Activated CD8-positive, alpha-beta memory T cell treated with anti-CD3 and anti-CD28 coated beads for 36 hours (primary cell): ENCODE measurements at regions not wholly inside any gene's neighbourhood (a gene's known extent, or its start where the extent isn't known, plus 50 kb on each side); places are given as distances from the start of the nearest gene placed in this dataset.
"Not testable (repeated sequence)": the region's sequence is repeated elsewhere in the genome, so short reads cannot be mapped to it uniquely, and the experiment has no call there.

ENCODE experiments used
- CTCF ChIA-PET: fragments of 350-600 bp; sonication (Branson Sonifier 250); formaldehyde crosslinking; loops from one replicate; lab custom pipeline; 2021; ENCODE audit warnings: antibody characterized with exemption; lab: Charles Lee
- POLR2A ChIA-PET: fragments of 350-600 bp; sonication (Branson Sonifier 250); formaldehyde crosslinking; loops from one replicate; lab custom pipeline; 2021; ENCODE audit warnings: antibody characterized with exemption; lab: Charles Lee

GRCh38 chr22:22768885-22769284, 118.7 kb upstream of the IGLL5 start:
- ChIA-PET POLR2A (no interaction called here), CTCF (interaction anchor here (1.7 to 5.1 kb wide), 3 partner anchors 16 to 19 kb away, joined by 8 to 32 read pairs (median 14); no protein-coding TSS in a partner anchor)

GRCh38 chr22:22769434-22770279, 118.0 kb upstream of the IGLL5 start:
- ChIA-PET POLR2A (no interaction called here), CTCF (interaction anchor here (0.6 to 5.1 kb wide), 12 partner anchors 11 to 187 kb away, joined by 3 to 32 read pairs (median 4); no protein-coding TSS in a partner anchor)

- CTCF ChIA-PET: interaction anchor here (0.6 to 5.1 kb wide), 12 partner anchors 10 to 187 kb away, joined by 3 to 32 read pairs (median 4); no protein-coding TSS in a partner anchor
- POLR2A ChIA-PET: no interaction called here
Observed at GRCh38 chr22:22770280-22770871, 117.2 kb upstream of the IGLL5 start.

GRCh38 chr22:22770881-22771280, 116.7 kb upstream of the IGLL5 start:
- CTCF ChIA-PET: interaction anchor here (1.0 to 5.1 kb wide), 9 partner anchors 16 to 186 kb away, joined by 3 to 32 read pairs (median 4); no protein-coding TSS in a partner anchor
- POLR2A ChIA-PET: no interaction called here

- POLR2A ChIA-PET: no interaction called here
- CTCF ChIA-PET: interaction anchor here (0.9 to 5.1 kb wide), 3 partner anchors 9 to 38 kb away, joined by 3 to 32 read pairs (median 4); no protein-coding TSS in a partner anchor
Observed at GRCh38 chr22:22771696-22772377, 115.8 kb upstream of the IGLL5 start.

- ChIA-PET CTCF (interaction anchor here (0.9 to 5.1 kb wide), 3 partner anchors 8 to 38 kb away, joined by 3 to 32 read pairs (median 4); no protein-coding TSS in a partner anchor), POLR2A (no interaction called here)
Observed at GRCh38 chr22:22772396-22772795, 115.2 kb upstream of the IGLL5 start.

- CTCF ChIA-PET: interaction anchor here (5.1 kb wide), 1 partner anchor 20 kb away, joined by 32 read pairs; no protein-coding TSS in a partner anchor
- POLR2A ChIA-PET: no interaction called here
Observed at GRCh38 chr22:22772883-22773282, 114.7 kb upstream of the IGLL5 start.

- ChIA-PET CTCF (interaction anchor here (5.1 kb wide), 1 partner anchor 20 kb away, joined by 32 read pairs; no protein-coding TSS in a partner anchor), POLR2A (no interaction called here)
Observed at GRCh38 chr22:22773427-22773826, 114.2 kb upstream of the IGLL5 start.

GRCh38 chr22:22773979-22774604, 113.5 kb upstream of the IGLL5 start:
- CTCF ChIA-PET: no interaction called here
- POLR2A ChIA-PET: no interaction called here

- POLR2A ChIA-PET: not testable (repeated sequence)
- CTCF ChIA-PET: interaction anchor here (1.1 kb wide), 2 partner anchors 11 to 21 kb away, joined by 3 to 4 read pairs; no protein-coding TSS in a partner anchor
Observed at GRCh38 chr22:22774762-22775161, 112.9 kb upstream of the IGLL5 start.

- POLR2A ChIA-PET: no interaction called here
- CTCF ChIA-PET: no interaction called here
Observed at GRCh38 chr22:22776121-22776520, 111.5 kb upstream of the IGLL5 start.

- POLR2A ChIA-PET: no interaction called here
- CTCF ChIA-PET: interaction anchor here (0.7 kb wide), 1 partner anchor 9 kb away, joined by 4 read pairs; no protein-coding TSS in a partner anchor
Observed at GRCh38 chr22:22779213-22779612, 108.4 kb upstream of the IGLL5 start.

- ChIA-PET CTCF (no interaction called here), POLR2A (no interaction called here)
Observed at GRCh38 chr22:22783575-22783974, 104.0 kb upstream of the IGLL5 start.

GRCh38 chr22:22784249-22785039, 103.2 kb upstream of the IGLL5 start:
- CTCF ChIA-PET: interaction anchor here (4.6 kb wide), 1 partner anchor 14 kb away, joined by 14 read pairs; no protein-coding TSS in a partner anchor

GRCh38 chr22:22785316-22786065, 102.1 kb upstream of the IGLL5 start:
- POLR2A ChIA-PET: no interaction called here
- CTCF ChIA-PET: interaction anchor here (1.0 to 4.6 kb wide), 4 partner anchors 10 to 24 kb away, joined by 4 to 14 read pairs (median 6); no protein-coding TSS in a partner anchor

More at GRCh38 chr22:22784249-22785039, 103.2 kb upstream of the IGLL5 start:
- POLR2A ChIA-PET: no interaction called here

- CTCF ChIA-PET: interaction anchor here (1.0 to 4.6 kb wide), 5 partner anchors 11 to 33 kb away, joined by 3 to 14 read pairs (median 5); no protein-coding TSS in a partner anchor
- POLR2A ChIA-PET: interaction anchor here (0.5 kb wide), 1 partner anchor 56 kb away, joined by 3 read pairs; no protein-coding TSS in a partner anchor
Observed at GRCh38 chr22:22786301-22787115, 101.1 kb upstream of the IGLL5 start.
